ENCODE measurements at regions not wholly inside any gene's neighbourhood (a gene's known extent, or its start where the extent isn't known, plus 50 kb on each side); places are given as distances from the start of the nearest gene placed in this dataset.
"Not testable (repeated sequence)": the region's sequence is repeated elsewhere in the genome, so short reads cannot be mapped to it uniquely, and the experiment has no call there.

DNA sequence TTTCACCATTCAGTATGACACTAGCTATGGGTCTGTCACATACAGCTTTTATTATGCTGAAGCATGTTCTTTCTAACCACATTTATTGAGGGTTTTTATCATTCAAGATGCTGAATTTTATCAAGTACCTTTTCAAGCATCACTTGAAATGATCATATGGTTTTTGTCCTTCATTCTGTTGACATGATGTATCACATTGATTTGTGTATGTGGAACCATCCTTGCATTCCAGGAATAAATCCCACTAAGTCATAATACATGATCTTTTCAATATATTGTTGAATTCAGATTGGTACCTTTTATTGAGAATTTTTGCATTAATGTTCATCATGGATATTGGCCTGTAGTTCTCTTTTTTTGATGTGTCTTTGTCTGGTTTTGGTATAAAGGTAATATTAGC lies 317.4 kb downstream of the NNT start:
- DNase-seq: no peak

- DNase-seq: no peak
Measured at GRCh38 chr5:43917925-43918324, 314.9 kb downstream of the NNT start.

GRCh38 chr5:43903129-43903528 lies 300.1 kb downstream of the NNT start:
- DNase-seq: no peak

GRCh38 chr5:43900974-43901373 lies 298.0 kb downstream of the NNT start:
- DNase-seq: no peak

- no peak for DNase-seq
Measured at GRCh38 chr5:43895876-43896275, 292.9 kb downstream of the NNT start.

GRCh38 chr5:43893951-43894684 lies 291.1 kb downstream of the NNT start:
- no peak for DNase-seq

- no peak for DNase-seq
Measured at GRCh38 chr5:43891112-43891511, 288.1 kb downstream of the NNT start.

DNA sequence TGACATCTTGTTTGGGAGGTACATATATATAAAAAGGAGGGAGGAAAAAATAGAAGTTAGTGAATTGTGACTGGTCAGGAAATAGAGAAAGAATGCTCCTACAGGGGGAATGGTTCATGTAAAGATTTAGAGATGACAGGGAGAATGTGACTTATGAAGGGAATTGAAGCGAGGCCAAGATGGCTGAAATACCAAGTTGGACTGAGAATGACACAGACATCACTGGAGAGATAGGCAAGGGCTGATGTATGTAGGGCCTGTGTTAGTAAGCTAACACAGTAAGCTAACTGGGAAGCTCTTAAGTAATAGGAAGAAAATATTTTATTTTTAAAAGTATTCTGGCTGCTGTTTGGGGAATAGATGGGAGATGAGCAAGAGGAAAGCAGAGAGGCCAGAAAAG lies 286.3 kb downstream of the NNT start:
- no peak for DNase-seq

GRCh38 chr5:43875741-43876140 lies 272.8 kb downstream of the NNT start:
- no peak for DNase-seq

GRCh38 chr5:43874772-43875171 lies 271.8 kb downstream of the NNT start:
- DNase-seq: no peak

GRCh38 chr5:43873791-43874190 lies 270.8 kb downstream of the NNT start:
- no peak for DNase-seq

DNA sequence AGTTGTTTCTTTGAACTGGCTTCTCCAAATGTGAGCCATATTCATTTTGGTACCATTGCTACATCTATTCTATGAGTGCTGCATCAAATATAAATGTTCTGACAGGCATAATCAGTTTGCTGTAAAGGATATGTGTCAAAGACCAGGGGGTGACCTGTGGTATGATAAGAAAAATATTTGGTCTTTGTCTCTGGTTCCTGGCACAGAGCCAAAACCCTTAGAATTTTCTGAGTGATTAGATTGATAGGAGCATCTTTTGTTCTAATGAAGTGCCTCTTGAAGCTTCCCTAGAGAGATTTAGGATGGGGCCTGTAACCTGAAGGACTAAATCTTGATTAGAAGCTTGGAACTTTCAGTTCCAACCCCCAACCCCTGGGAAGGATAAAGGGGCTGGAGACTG lies 256.3 kb downstream of the NNT start:
- no peak for DNase-seq

- no peak for DNase-seq
Measured at GRCh38 chr5:43855452-43855851, 252.5 kb downstream of the NNT start.

DNA sequence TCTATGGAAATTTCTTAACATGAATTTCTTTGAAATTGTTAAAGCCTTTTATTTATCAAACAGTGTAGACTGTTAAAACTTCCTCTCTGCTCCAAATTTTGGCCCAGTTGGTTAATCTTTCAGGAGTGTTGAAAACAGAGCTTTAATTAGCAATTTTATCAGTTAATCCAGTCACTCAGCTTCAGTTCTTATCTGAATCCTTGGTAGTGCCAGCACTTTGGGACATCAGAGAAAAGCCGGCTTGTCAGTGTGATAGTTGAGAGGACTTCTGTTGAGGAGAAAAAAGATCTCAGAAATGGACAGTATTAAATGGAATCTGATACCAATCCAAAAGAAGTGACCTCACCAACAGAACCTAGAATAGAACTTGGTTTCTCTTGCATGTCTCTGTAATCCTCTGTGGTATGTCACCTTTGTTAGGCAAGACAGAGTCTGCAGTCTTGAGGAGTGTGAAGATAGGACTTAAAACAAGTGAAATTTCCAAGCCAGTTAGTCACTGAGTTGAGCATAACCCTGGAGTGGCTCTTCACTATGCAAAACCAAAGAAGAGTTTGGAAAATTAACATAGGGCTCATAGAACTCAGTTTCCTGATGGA lies 251.8 kb downstream of the NNT start:
- no peak for DNase-seq

- DNase-seq: no peak
Measured at GRCh38 chr5:43852279-43852678, 249.3 kb downstream of the NNT start.

GRCh38 chr5:43851741-43852140 lies 248.8 kb downstream of the NNT start:
- no peak for DNase-seq

DNA sequence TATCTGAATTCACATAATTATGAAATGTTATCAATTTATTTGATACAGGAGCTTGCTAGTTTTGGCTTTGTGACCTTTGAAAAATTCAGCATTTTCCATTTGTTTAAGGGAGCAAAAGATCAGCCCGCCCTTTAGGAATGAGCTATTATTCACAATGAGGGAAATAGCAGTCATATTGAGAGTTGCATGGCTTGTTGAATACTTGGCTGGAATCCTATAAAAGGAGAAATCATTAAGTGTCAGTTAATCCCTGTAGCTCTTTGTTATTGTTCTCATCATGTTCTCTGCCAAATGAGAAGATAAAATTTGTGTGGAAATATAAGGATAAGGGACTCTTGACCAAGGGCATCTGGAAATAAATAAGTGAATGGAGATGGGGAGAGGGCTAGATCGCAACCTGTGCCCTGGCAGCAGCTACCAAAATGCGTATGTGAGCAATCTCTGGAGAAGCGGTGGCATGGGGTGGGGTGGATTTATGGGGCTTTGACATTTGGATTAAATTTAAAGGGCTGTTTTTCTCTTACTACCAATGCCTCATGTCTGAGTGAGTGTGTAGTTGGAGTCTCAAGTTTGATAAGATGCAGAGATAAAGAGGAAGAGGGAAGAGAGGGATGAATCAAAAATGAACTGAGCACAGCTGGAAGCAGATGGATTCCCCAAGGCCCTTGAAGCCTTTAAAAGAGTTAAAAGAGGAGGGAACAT lies 237.6 kb downstream of the NNT start:
- no peak for DNase-seq

DNA sequence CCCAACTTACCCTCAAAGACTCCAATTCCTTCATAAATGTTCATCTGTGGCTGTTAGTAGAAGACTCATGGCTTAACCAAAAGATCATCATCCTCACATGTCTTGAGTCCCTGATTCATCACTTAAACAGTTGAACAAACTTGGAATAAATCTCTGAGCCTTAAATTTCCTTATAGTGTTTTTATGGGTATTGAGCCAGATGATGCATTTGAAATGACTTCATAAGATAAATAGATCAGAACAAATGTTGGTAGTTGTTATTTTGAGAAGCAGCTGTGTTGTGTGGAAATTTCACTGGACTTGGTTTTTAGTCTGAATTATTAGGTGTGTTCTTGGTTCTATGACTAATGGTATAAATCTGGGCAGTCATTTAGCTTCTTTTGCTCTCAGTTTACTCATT lies 236.2 kb downstream of the NNT start:
- no peak for DNase-seq

GRCh38 chr5:43837996-43838395 lies 235.0 kb downstream of the NNT start:
- DNase-seq: no peak

DNA sequence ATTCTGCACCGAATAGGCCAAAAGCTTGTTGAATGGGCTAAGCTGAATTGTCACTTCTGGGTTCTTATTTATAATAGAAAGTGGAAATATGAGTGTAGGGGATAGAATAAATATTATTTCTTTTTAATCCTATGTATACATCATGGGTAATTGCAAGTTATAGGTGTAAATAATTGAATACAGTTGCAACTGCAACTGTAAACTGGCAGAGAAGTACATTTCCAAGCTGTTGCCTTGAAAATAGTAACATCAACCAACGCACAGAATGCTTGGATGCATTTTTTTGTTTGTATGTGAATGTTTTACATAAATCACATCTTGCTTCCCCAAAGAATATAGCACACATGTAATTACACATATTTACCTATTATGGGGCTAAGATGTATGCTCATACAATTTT lies 234.1 kb downstream of the NNT start:
- no peak for DNase-seq

DNA sequence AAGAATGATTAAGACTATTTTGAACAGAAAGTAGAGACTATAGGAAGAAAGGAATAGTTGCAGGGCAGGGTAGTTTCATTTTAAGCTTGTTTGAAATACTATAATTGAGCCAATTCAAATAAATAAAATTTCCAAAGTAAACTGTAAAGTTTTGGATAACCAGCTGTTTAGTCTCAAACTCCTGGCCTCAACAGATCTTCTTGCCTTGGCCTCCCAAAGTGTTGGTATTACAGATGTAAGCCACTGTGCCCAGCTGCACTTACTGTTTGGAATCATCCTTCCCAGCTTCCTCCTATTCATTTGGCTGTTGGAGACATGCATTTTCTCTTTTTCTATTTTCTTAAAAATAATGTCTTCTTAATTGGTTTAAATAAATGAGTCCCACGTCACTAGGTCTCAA lies 231.0 kb downstream of the NNT start:
- DNase-seq: no peak

DNA sequence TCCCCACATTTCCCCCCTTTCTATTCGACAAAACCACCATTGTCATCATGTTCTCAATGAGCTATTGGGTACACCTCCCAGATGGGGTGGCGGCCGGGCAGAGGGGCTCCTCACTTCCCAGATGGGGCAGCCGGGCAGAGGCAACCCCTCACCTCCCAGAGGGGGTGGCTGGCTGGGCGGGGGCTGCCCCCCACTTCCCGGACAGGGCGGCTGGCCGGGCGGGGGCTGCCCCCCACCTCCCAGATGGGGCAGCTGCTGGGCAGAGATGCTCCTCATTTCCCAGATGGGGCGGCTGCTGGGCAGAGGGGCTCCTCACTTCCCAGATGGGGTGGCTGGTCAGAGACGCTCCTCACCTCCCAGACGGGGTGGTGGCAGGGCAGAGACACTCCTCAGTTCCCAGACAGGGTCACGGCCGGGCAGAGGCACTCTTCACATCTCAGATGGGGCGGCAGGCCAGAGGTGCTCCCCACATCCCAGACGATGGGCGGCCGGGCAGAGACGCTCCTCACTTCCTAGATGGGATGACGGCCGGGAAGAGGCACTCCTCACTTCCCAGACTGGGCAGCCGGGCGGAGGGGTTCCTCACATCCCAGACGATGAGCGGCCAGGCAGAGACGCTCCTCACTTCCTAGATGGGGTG lies 221.5 kb downstream of the NNT start:
- not testable (repeated sequence) for DNase-seq

DNA sequence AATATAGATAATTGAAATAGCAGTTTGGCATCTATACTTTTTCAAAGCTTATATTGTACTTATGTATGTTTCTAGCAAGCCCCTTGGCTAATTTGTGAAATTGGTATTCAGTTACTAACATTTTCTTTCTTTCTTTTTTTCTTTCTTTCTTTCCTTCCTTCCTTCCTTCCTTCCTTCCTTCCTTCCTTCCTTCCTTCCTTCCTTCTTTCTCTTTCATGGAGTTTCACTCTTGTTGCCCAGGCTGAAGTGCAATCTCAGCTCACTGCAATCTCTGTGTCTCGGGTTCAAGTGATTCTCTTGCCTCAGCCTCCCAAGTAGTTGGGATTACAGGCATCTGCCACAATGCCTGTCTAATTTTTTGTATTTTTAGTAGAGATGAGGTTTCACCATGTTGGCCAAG lies 215.4 kb downstream of the NNT start:
- not testable (repeated sequence) for DNase-seq

DNA sequence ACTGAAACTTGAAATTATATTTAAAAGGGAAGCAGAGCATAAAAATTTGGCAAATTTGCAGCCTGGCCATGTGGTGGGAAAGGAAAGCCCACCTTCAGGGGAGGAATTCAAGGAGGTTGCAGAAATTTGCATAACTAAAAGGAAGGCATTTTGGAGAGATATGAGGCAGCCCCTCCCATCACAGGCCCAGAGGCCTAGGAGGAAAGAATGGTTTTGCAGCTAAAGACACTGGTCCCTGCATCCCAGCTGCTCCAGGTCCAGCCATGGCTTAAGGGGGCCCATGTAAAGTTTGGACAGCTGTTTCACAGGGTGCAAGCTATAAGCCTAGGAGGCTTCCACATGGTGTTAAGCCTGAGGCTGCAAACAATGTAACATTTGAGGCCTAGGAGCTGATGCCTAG lies 212.5 kb downstream of the NNT start:
- DNase-seq: no peak
